ENCODE measurements at regions not wholly inside any gene's neighbourhood (a gene's known extent, or its start where the extent isn't known, plus 50 kb on each side); places are given as distances from the start of the nearest gene placed in this dataset.
A peak's percentile ranks its signal among the peaks of the same experiment; 100 is the strongest.
"Not testable (repeated sequence)": the region's sequence is repeated elsewhere in the genome, so short reads cannot be mapped to it uniquely, and the experiment has no call there.

- no peak for DNase-seq
Observed at GRCh38 chr9:135392511-135392910, 87.1 kb upstream of the PPP1R26 start.

- DNase-seq: no peak
Observed at GRCh38 chr9:135394131-135394530, 85.5 kb upstream of the PPP1R26 start.

- no peak for DNase-seq
Observed at GRCh38 chr9:135394699-135395645, 84.6 kb upstream of the PPP1R26 start.

GRCh38 chr9:135397142-135397541 lies 82.4 kb upstream of the PPP1R26 start:
- DNase-seq: no peak

GRCh38 chr9:135399000-135399649 lies 80.5 kb upstream of the PPP1R26 start:
- no peak for DNase-seq

- DNase-seq: no peak
Observed at GRCh38 chr9:135400496-135400895, 79.1 kb upstream of the PPP1R26 start.

GRCh38 chr9:135401218-135401617 lies 78.4 kb upstream of the PPP1R26 start:
- DNase-seq: no peak

- no peak for DNase-seq
Observed at GRCh38 chr9:135402048-135402738, 77.4 kb upstream of the PPP1R26 start.

- no peak for DNase-seq
Observed at GRCh38 chr9:135402739-135403695, 76.6 kb upstream of the PPP1R26 start.

GRCh38 chr9:135403733-135404450 lies 75.7 kb upstream of the PPP1R26 start:
- DNase-seq: no peak

GRCh38 chr9:135404451-135405144 lies 75.0 kb upstream of the PPP1R26 start:
- no peak for DNase-seq

GRCh38 chr9:135405145-135405464 lies 74.5 kb upstream of the PPP1R26 start:
- DNase-seq: not testable (repeated sequence)

- DNase-seq: no peak
Observed at GRCh38 chr9:135408476-135409254, 70.9 kb upstream of the PPP1R26 start.

- no peak for DNase-seq
Observed at GRCh38 chr9:135409286-135410200, 70.0 kb upstream of the PPP1R26 start.

GRCh38 chr9:135410421-135410820 lies 69.2 kb upstream of the PPP1R26 start:
- no peak for DNase-seq

GRCh38 chr9:135410831-135411473 lies 68.6 kb upstream of the PPP1R26 start:
- DNase-seq: no peak

- not testable (repeated sequence) for DNase-seq
Observed at GRCh38 chr9:135411605-135412004, 68.0 kb upstream of the PPP1R26 start.

GRCh38 chr9:135412315-135413085 lies 67.1 kb upstream of the PPP1R26 start:
- peak; percentile 9 for DNase-seq
